Stomach smooth muscle (tissue), 2 donors: ENCODE measurements at regions not wholly inside any gene's neighbourhood (a gene's known extent, or its start where the extent isn't known, plus 50 kb on each side); places are given as distances from the start of the nearest gene placed in this dataset.

ENCODE experiments used
- H3K27ac ChIP-seq: one replicate; pipeline ENCODE4 v1.7.0; 2013; ENCODE audit warnings: mild to moderate bottlenecking, low read length, inconsistent platforms
- H3K27me3 ChIP-seq, 2 donors: one replicate each; pipeline ENCODE4 v1.7.0; 2013; ENCODE audit warnings: low read length in 2 of 2; ENCODE audit not compliant: insufficient read depth in 2 of 2, control insufficient read depth in 1 of 2
- H3K36me3 ChIP-seq, 2 donors: one replicate each; pipeline ENCODE4 v1.7.0; 2013; ENCODE audit warnings: low read length in 2 of 2; ENCODE audit not compliant: control insufficient read depth in 2 of 2, insufficient read depth in 2 of 2
- H3K4me1 ChIP-seq: one replicate; pipeline ENCODE4 v1.7.0; 2013; ENCODE audit warnings: low read length; ENCODE audit not compliant: control insufficient read depth, insufficient read depth
- H3K4me3 ChIP-seq, 2 donors: one replicate each; pipeline ENCODE4 v1.7.0; 2013; ENCODE audit warnings: low read length in 2 of 2
- H3K9ac ChIP-seq, 2 donors: one replicate each; pipeline ENCODE4 v1.7.0; 2013; ENCODE audit warnings: low read length in 2 of 2, mild to moderate bottlenecking in 1 of 2
- H3K9me3 ChIP-seq, 2 donors: one replicate each; pipeline ENCODE4 v1.7.0; 2013; ENCODE audit warnings: low read length in 2 of 2; ENCODE audit not compliant: control insufficient read depth in 2 of 2
- donor health status: healthy.
- donor health status: Pancreatic carcinoma.

- no peaks in the 10 kb centered on the region for H3K9me3 ChIP-seq
- H3K4me1 ChIP-seq: no peaks in the 10 kb centered on the region
- H3K36me3 ChIP-seq: no peaks in the 10 kb centered on the region
- H3K27me3 ChIP-seq: no peaks in the 10 kb centered on the region
- no peak overlapping the region for H3K4me3 ChIP-seq
- no peak overlapping the region for H3K9ac ChIP-seq
- no peak overlapping the region for H3K27ac ChIP-seq
Measured at GRCh38 chr15:31161951-31162350, 60.4 kb upstream of the TRPM1 start.

- no peaks in the 10 kb centered on the region for H3K36me3 ChIP-seq
- H3K9me3 ChIP-seq: no peaks in the 10 kb centered on the region
- H3K9ac ChIP-seq: no peak overlapping the region
- no peaks in the 10 kb centered on the region for H3K4me1 ChIP-seq
- no peaks in the 10 kb centered on the region for H3K27me3 ChIP-seq
- no peak overlapping the region for H3K4me3 ChIP-seq
- no peak overlapping the region for H3K27ac ChIP-seq
Measured at GRCh38 chr15:31162721-31163510, 61.4 kb upstream of the TRPM1 start.

- Histone ChIP-seq H3K4me3 (no peak overlapping the region), H3K36me3 (no peaks in the 10 kb centered on the region), H3K4me1 (no peaks in the 10 kb centered on the region), H3K27ac (no peak overlapping the region), H3K9me3 (no peaks in the 10 kb centered on the region), H3K27me3 (no peaks in the 10 kb centered on the region), H3K9ac (no peak overlapping the region)
Measured at GRCh38 chr15:31163769-31164572, 62.4 kb upstream of the TRPM1 start.

GRCh38 chr15:31164573-31164912 lies 63.0 kb upstream of the TRPM1 start:
- Histone ChIP-seq H3K27me3 (no peaks in the 10 kb centered on the region), H3K4me1 (no peaks in the 10 kb centered on the region), H3K9me3 (no peaks in the 10 kb centered on the region), H3K36me3 (no peaks in the 10 kb centered on the region), H3K27ac (no peak overlapping the region), H3K9ac (no peak overlapping the region), H3K4me3 (no peak overlapping the region)

- Histone ChIP-seq H3K9ac (no peak overlapping the region), H3K27ac (no peak overlapping the region), H3K36me3 (no peaks in the 10 kb centered on the region), H3K4me1 (no peaks in the 10 kb centered on the region), H3K27me3 (peaks cover 0 to 2% of the 10 kb centered on the region in 2 donors), H3K4me3 (no peak overlapping the region), H3K9me3 (no peaks in the 10 kb centered on the region)
Measured at GRCh38 chr15:31169558-31169957, 68.0 kb upstream of the TRPM1 start.

GRCh38 chr15:31171731-31172130 lies 70.2 kb upstream of the TRPM1 start:
- no peaks in the 10 kb centered on the region for H3K9me3 ChIP-seq
- no peaks in the 10 kb centered on the region for H3K4me1 ChIP-seq
- no peaks in the 10 kb centered on the region for H3K36me3 ChIP-seq
- H3K27ac ChIP-seq: no peak overlapping the region
- no peak overlapping the region for H3K4me3 ChIP-seq
- H3K27me3 ChIP-seq: peaks cover 0 to 2% of the 10 kb centered on the region in 2 donors
- H3K9ac ChIP-seq: no peak overlapping the region

- Histone ChIP-seq H3K4me1 (no peaks in the 10 kb centered on the region), H3K4me3 (no peak overlapping the region), H3K9ac (no peak overlapping the region), H3K36me3 (no peaks in the 10 kb centered on the region), H3K27me3 (peaks cover 0 to 2% of the 10 kb centered on the region in 2 donors), H3K9me3 (no peaks in the 10 kb centered on the region), H3K27ac (no peak overlapping the region)
Measured at GRCh38 chr15:31172606-31173005, 71.1 kb upstream of the TRPM1 start.

- Histone ChIP-seq H3K9ac (no peak overlapping the region), H3K4me3 (no peak overlapping the region), H3K27ac (no peak overlapping the region), H3K9me3 (no peaks in the 10 kb centered on the region), H3K36me3 (no peaks in the 10 kb centered on the region), H3K4me1 (no peaks in the 10 kb centered on the region), H3K27me3 (peaks cover 0 to 2% of the 10 kb centered on the region in 2 donors)
Measured at GRCh38 chr15:31173790-31174450, 72.4 kb upstream of the TRPM1 start.

GRCh38 chr15:31175484-31175883 lies 74.0 kb upstream of the TRPM1 start:
- no peak overlapping the region for H3K4me3 ChIP-seq
- no peak overlapping the region for H3K9ac ChIP-seq
- no peak overlapping the region for H3K27ac ChIP-seq

GRCh38 chr15:31177951-31178350 lies 76.4 kb upstream of the TRPM1 start:
- Histone ChIP-seq H3K27me3 (no peaks in the 10 kb centered on the region), H3K4me3 (no peak overlapping the region), H3K4me1 (no peaks in the 10 kb centered on the region), H3K9me3 (peaks cover 4 to 6% of the 10 kb centered on the region in 2 donors), H3K9ac (no peak overlapping the region), H3K27ac (no peak overlapping the region), H3K36me3 (no peaks in the 10 kb centered on the region)

More at GRCh38 chr15:31175484-31175883, 74.0 kb upstream of the TRPM1 start:
- Histone ChIP-seq H3K36me3 (no peaks in the 10 kb centered on the region), H3K9me3 (peaks cover 0 to 6% of the 10 kb centered on the region in 2 donors), H3K4me1 (no peaks in the 10 kb centered on the region), H3K27me3 (peaks cover 0 to 2% of the 10 kb centered on the region in 2 donors)
